Body of pancreas (tissue), 4 donors: ENCODE measurements at regions not wholly inside any gene's neighbourhood (a gene's known extent, or its start where the extent isn't known, plus 50 kb on each side); places are given as distances from the start of the nearest gene placed in this dataset.

Source experiments
- ATAC-seq: fragments of 150-250 bp; one replicate; pipeline ENCODE4 v1.9.1; 2016
- DNase-seq, 4 donors: peaks; one replicate each; pipeline ENCODE4 v3.0.0-alpha.2; 2019
- H3K27ac ChIP-seq, 4 donors: fragments of 200-600 bp; sonication (generic); 1 replicate in 3 of 4; 2 replicates in 1 of 4; pipeline versions ENCODE4 v1.5.1 to v1.6.1; 2016 to 2019; ENCODE audit warnings: mild to moderate bottlenecking in 1 of 4, mixed read lengths in 1 of 4, moderate library complexity in 1 of 4
- H3K27me3 ChIP-seq, 2 donors: fragments of 200-600 bp; sonication (generic); one replicate each; pipeline ENCODE4 v1.6.0; 2016; ENCODE audit warnings: mild to moderate bottlenecking in 1 of 2
- H3K36me3 ChIP-seq, 2 donors: fragments of 200-600 bp; sonication (generic); replicated peaks in 1 of 2; 2 replicates each; pipeline ENCODE4 v1.5.1; 2016; ENCODE audit warnings: low read depth in 2 of 2; ENCODE audit not compliant: insufficient read depth in 1 of 2
- H3K4me1 ChIP-seq: fragments of 200-600 bp; sonication (generic); one replicate; pipeline ENCODE4 v1.6.0; 2016
- H3K4me3 ChIP-seq, 2 donors: fragments of 200-600 bp; sonication (generic); 1 replicate in 1 of 2; 2 replicates in 1 of 2; pipeline ENCODE4 v1.5.1; 2016 to 2019
- H3K9me3 ChIP-seq, 3 donors: fragments of 200-600 bp; sonication (generic); 1 replicate in 2 of 3; 2 replicates in 1 of 3; pipeline ENCODE4 v1.5.1; 2016
- CTCF ChIP-seq, 7 experiments: fragments of 450-650 bp in 4 of 7; fragments of 200-600 bp in 3 of 7; sonication (generic) in 3 of 7; IDR thresholded peaks; one replicate each; pipeline ENCODE4 v1.5.1; 2016 to 2019; ENCODE audit warnings: antibody characterized with exemption in 7 of 7
- POLR2A ChIP-seq, 3 donors: fragments of 450-650 bp; IDR thresholded peaks; one replicate each; pipeline ENCODE4 v1.6.1; 2016; ENCODE audit warnings: antibody characterized with exemption in 3 of 3, mild to moderate bottlenecking in 2 of 3
- WGBS, 2 donors: methylation state at CpG; one replicate each; pipeline ENCODE4 v1.1.5; 2017; 5-methylcytosine and 5-hydroxymethylcytosine counted together
- intact Hi-C: fragments of 100-400 bp; cut with DNase I; formaldehyde crosslinking; loops from one replicate; pipeline ENCODE4 v1.15.1; 2023

GRCh38 chr1:118366286-118366685 lies 181.3 kb upstream of the SPAG17 start:
- no peak for ATAC-seq
- no peak for DNase-seq
- no peak overlapping the region for H3K4me3 ChIP-seq
- no peaks in the 10 kb centered on the region for H3K4me1 ChIP-seq
- TF ChIP-seq POLR2A (IDR thresholded peaks at IDR 0.05) (no peak), CTCF (IDR thresholded peaks at IDR 0.05) (no peak)
- H3K9me3 ChIP-seq, result peaks cover 0 to 14% (median 0%) of the 10 kb centered on the region in 3 donors
- no peaks in the 10 kb centered on the region for H3K27me3 ChIP-seq
- no peaks in the 10 kb centered on the region for H3K36me3 ChIP-seq
- H3K27ac ChIP-seq, result no peak overlapping the region
- intact Hi-C loops, result no loop called here
- WGBS, 2 donors, result 0% methylated on average over 1 of the region's 1 CpG

GRCh38 chr1:118364882-118365281 lies 179.9 kb upstream of the SPAG17 start:
- TF ChIP-seq CTCF (IDR thresholded peaks at IDR 0.05) (no peak), POLR2A (IDR thresholded peaks at IDR 0.05) (no peak)
- no peaks in the 10 kb centered on the region for H3K36me3 ChIP-seq
- intact Hi-C loops, result no loop called here
- no peak for DNase-seq
- no peaks in the 10 kb centered on the region for H3K27me3 ChIP-seq
- H3K27ac ChIP-seq, result no peak overlapping the region
- no peak for ATAC-seq
- peaks cover 0 to 5% (median 0%) of the 10 kb centered on the region in 3 donors for H3K9me3 ChIP-seq
- WGBS, 2 donors, result 76 to 85% methylated on average over 1 of the region's 1 CpG
- H3K4me1 ChIP-seq, result no peaks in the 10 kb centered on the region
- H3K4me3 ChIP-seq, result no peak overlapping the region

- H3K9me3 ChIP-seq, result peaks cover 0 to 5% (median 0%) of the 10 kb centered on the region in 3 donors
- no peak for ATAC-seq
- WGBS, 2 donors, result 48 to 50% methylated on average over 1 of the region's 1 CpG
Measured at GRCh38 chr1:118363396-118363795, 178.4 kb upstream of the SPAG17 start.

GRCh38 chr1:118360817-118361216 lies 175.8 kb upstream of the SPAG17 start:
- 52 to 58% methylated on average over 2 of the region's 2 CpGs for WGBS, 2 donors
- no peak overlapping the region for H3K27ac ChIP-seq
- DNase-seq (no peak), ATAC-seq (no peak)
- H3K9me3 ChIP-seq, result peaks cover 0 to 5% (median 0%) of the 10 kb centered on the region in 3 donors
- H3K4me1 ChIP-seq, result no peaks in the 10 kb centered on the region
- no peaks in the 10 kb centered on the region for H3K27me3 ChIP-seq
- intact Hi-C loops, result no loop called here
- no peak for TF ChIP-seq POLR2A (IDR thresholded peaks at IDR 0.05)
- TF ChIP-seq CTCF (IDR thresholded peaks at IDR 0.05), result no peak
- no peak overlapping the region for H3K4me3 ChIP-seq
- no peaks in the 10 kb centered on the region for H3K36me3 ChIP-seq

More at GRCh38 chr1:118363396-118363795, 178.4 kb upstream of the SPAG17 start:
- no peak overlapping the region for H3K4me3 ChIP-seq
- no peaks in the 10 kb centered on the region for H3K27me3 ChIP-seq
- H3K36me3 ChIP-seq, result no peaks in the 10 kb centered on the region
- no peaks in the 10 kb centered on the region for H3K4me1 ChIP-seq
- no peak for DNase-seq
- intact Hi-C loops, result no loop called here
- no peak overlapping the region for H3K27ac ChIP-seq
- TF ChIP-seq CTCF (IDR thresholded peaks at IDR 0.05) (no peak), POLR2A (IDR thresholded peaks at IDR 0.05) (no peak)

- no peaks in the 10 kb centered on the region for H3K9me3 ChIP-seq
- ATAC-seq, result no peak
- WGBS, 2 donors, result 19 to 22% methylated on average over 3 of the region's 3 CpGs
- intact Hi-C loops, result no loop called here
- H3K36me3 ChIP-seq, result no peaks in the 10 kb centered on the region
- no peaks in the 10 kb centered on the region for H3K27me3 ChIP-seq
- DNase-seq, result no peak
- no peak overlapping the region for H3K27ac ChIP-seq
- no peak for TF ChIP-seq POLR2A (IDR thresholded peaks at IDR 0.05)
- no peak for TF ChIP-seq CTCF (IDR thresholded peaks at IDR 0.05)
- H3K4me1 ChIP-seq, result peaks cover 7% of the 10 kb centered on the region
- no peak overlapping the region for H3K4me3 ChIP-seq
Measured at GRCh38 chr1:118346936-118347335, 161.9 kb upstream of the SPAG17 start.
